CD4-positive, CD25-positive, alpha-beta regulatory T cell (primary cell): ENCODE measurements at regions not wholly inside any gene's neighbourhood (a gene's known extent, or its start where the extent isn't known, plus 50 kb on each side); places are given as distances from the start of the nearest gene placed in this dataset.
"Not testable (repeated sequence)": the region's sequence is repeated elsewhere in the genome, so short reads cannot be mapped to it uniquely, and the experiment has no call there.

Source experiments
- ATAC-seq, 2 donors: fragments of 150-1000 bp; cut with Tn5 transposase; one replicate each; pipeline ENCODE4 v1.10.0; 2021; ENCODE audit warnings: low read depth in 2 of 2, moderate number of reproducible peaks in 2 of 2, moderate library complexity in 1 of 2
- DNase-seq, 3 donors: peaks; one replicate each; pipeline versions ENCODE4 v3.0.0 to v3.0.0-alpha.2; 2012 to 2022; ENCODE audit warnings: mixed read lengths in 1 of 3
- H3K27ac ChIP-seq: one replicate; pipeline ENCODE4 v1.7.0; 2013; ENCODE audit warnings: mild to moderate bottlenecking, low read length; ENCODE audit not compliant: insufficient read depth, poor library complexity, severe bottlenecking
- H3K27me3 ChIP-seq: one replicate; pipeline ENCODE4 v1.7.0; 2013; ENCODE audit warnings: low read length; ENCODE audit not compliant: control insufficient read depth, insufficient read depth
- H3K36me3 ChIP-seq: one replicate; pipeline ENCODE4 v1.7.0; 2013; ENCODE audit warnings: mild to moderate bottlenecking, low read length, moderate library complexity; ENCODE audit not compliant: control insufficient read depth, insufficient read depth
- H3K4me1 ChIP-seq: 2 replicates; pipeline ENCODE4 v1.7.0; 2013; ENCODE audit warnings: mild to moderate bottlenecking, low read length; ENCODE audit not compliant: insufficient read depth, control insufficient read depth, poor library complexity, severe bottlenecking
- H3K4me3 ChIP-seq: one replicate; pipeline ENCODE4 v1.7.0; 2013; ENCODE audit warnings: low read depth, mild to moderate bottlenecking, low read length, moderate library complexity
- H3K9me3 ChIP-seq, 2 experiments: 1 replicate in 1 of 2; 2 replicates in 1 of 2; pipeline ENCODE4 v1.7.0; 2013; ENCODE audit warnings: low read length in 2 of 2, mild to moderate bottlenecking in 1 of 2, moderate library complexity in 1 of 2; ENCODE audit not compliant: control insufficient read depth in 2 of 2
- H3K27ac Mint-ChIP-seq, 3 donors: one replicate each; pipeline ENCODE4 v1.8.0; 2020 to 2022; ENCODE audit warnings: mild to moderate bottlenecking in 3 of 3, mixed read lengths in 3 of 3, moderate library complexity in 2 of 3
- H3K27me3 Mint-ChIP-seq: one replicate; pipeline ENCODE4 v1.8.0; 2022; ENCODE audit warnings: mild to moderate bottlenecking, mixed read lengths
- H3K36me3 Mint-ChIP-seq: one replicate; pipeline ENCODE4 v1.8.0; 2020; ENCODE audit warnings: mixed read lengths
- H3K4me1 Mint-ChIP-seq, 4 donors: one replicate each; pipeline ENCODE4 v1.8.0; 2020 to 2022; ENCODE audit warnings: mixed read lengths in 4 of 4, mild to moderate bottlenecking in 1 of 4
- H3K4me3 Mint-ChIP-seq, 4 donors: one replicate each; pipeline ENCODE4 v1.8.0; 2020 to 2022; ENCODE audit warnings: mild to moderate bottlenecking in 4 of 4, mixed read lengths in 4 of 4, moderate library complexity in 3 of 4
- H3K9me3 Mint-ChIP-seq, 7 donors: one replicate each; pipeline ENCODE4 v1.8.0; 2020 to 2022; ENCODE audit warnings: mixed read lengths in 7 of 7, mild to moderate bottlenecking in 3 of 7, moderate library complexity in 2 of 7

- Histone ChIP-seq H3K4me3 (no peak overlapping the region), H3K27me3 (no peaks in the 10 kb centered on the region), H3K36me3 (no peaks in the 10 kb centered on the region), H3K9me3 (no peaks in the 10 kb centered on the region), H3K4me1 (no peaks in the 10 kb centered on the region), H3K27ac (no peak overlapping the region)
- ATAC-seq (no peak), DNase-seq (no peak)
- Mint-ChIP-seq H3K27me3 (no peaks in the 10 kb centered on the region), H3K9me3 (peaks cover 0 to 2% (median 1%) of the 10 kb centered on the region in 7 donors), H3K36me3 (no peaks in the 10 kb centered on the region), H3K4me3 (no peak overlapping the region), H3K27ac (no peak overlapping the region), H3K4me1 (no peaks in the 10 kb centered on the region)
Observed at GRCh38 chr2:136715146-136715545, 50.2 kb upstream of the THSD7B start.

GRCh38 chr2:136714452-136714951, 50.8 kb upstream of the THSD7B start:
- H3K4me3 Mint-ChIP-seq, result no peak overlapping the region
- H3K9me3 Mint-ChIP-seq, result peaks cover 0 to 2% (median under 1%) of the 10 kb centered on the region in 7 donors
- ATAC-seq (no peak), DNase-seq (no peak)
- H3K9me3 ChIP-seq, result no peaks in the 10 kb centered on the region
- no peaks in the 10 kb centered on the region for H3K27me3 ChIP-seq
- no peak overlapping the region for H3K4me3 ChIP-seq
- H3K27me3 Mint-ChIP-seq, result no peaks in the 10 kb centered on the region
- no peaks in the 10 kb centered on the region for H3K36me3 ChIP-seq
- no peak overlapping the region for H3K27ac Mint-ChIP-seq
- no peaks in the 10 kb centered on the region for H3K4me1 ChIP-seq
- H3K27ac ChIP-seq, result no peak overlapping the region
- H3K4me1 Mint-ChIP-seq, result no peaks in the 10 kb centered on the region
- H3K36me3 Mint-ChIP-seq, result no peaks in the 10 kb centered on the region

GRCh38 chr2:136713739-136714138, 51.6 kb upstream of the THSD7B start:
- H3K4me3 ChIP-seq, result no peak overlapping the region
- no peak overlapping the region for H3K4me3 Mint-ChIP-seq
- H3K27ac Mint-ChIP-seq, result no peak overlapping the region
- H3K9me3 Mint-ChIP-seq, result peaks cover 0 to 2% (median 0%) of the 10 kb centered on the region in 7 donors
- DNase-seq (no peak), ATAC-seq (no peak)
- no peaks in the 10 kb centered on the region for H3K4me1 Mint-ChIP-seq
- no peaks in the 10 kb centered on the region for H3K36me3 Mint-ChIP-seq
- H3K27me3 Mint-ChIP-seq, result no peaks in the 10 kb centered on the region
- H3K36me3 ChIP-seq, result no peaks in the 10 kb centered on the region
- no peaks in the 10 kb centered on the region for H3K9me3 ChIP-seq
- no peak overlapping the region for H3K27ac ChIP-seq
- no peaks in the 10 kb centered on the region for H3K4me1 ChIP-seq
- H3K27me3 ChIP-seq, result no peaks in the 10 kb centered on the region

DNA sequence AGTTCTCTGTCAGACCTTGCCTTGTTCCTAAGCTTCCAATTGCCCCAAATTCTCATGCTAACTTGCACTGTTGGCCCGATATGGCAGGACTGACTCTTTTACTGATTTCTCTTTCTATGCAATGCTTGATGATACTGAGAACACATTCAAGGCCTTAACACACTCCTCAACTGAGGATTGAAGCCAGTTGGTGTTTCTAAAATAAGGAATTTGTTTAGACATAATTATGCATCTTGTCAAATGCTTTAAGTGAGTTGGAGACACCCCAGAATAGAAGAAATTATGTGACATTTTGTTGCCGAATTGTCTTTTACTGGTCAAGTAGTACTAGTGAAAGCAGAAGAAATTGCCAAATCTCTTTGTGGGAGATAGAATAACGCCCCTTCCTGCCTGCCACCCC, 60.0 kb upstream of the THSD7B start:
- ATAC-seq (no peak), DNase-seq (no peak)
- Mint-ChIP-seq H3K36me3 (no peaks in the 10 kb centered on the region), H3K4me1 (no peaks in the 10 kb centered on the region), H3K27me3 (no peaks in the 10 kb centered on the region), H3K27ac (peak overlapping the region in 1 of 3 donors; percentile 20), H3K9me3 (peaks cover 0 to 12% (median 3%) of the 10 kb centered on the region in 7 donors), H3K4me3 (no peak overlapping the region)
- Histone ChIP-seq H3K4me1 (no peaks in the 10 kb centered on the region), H3K4me3 (no peak overlapping the region), H3K27me3 (no peaks in the 10 kb centered on the region), H3K36me3 (no peaks in the 10 kb centered on the region), H3K9me3 (no peaks in the 10 kb centered on the region), H3K27ac (no peak overlapping the region)

DNA sequence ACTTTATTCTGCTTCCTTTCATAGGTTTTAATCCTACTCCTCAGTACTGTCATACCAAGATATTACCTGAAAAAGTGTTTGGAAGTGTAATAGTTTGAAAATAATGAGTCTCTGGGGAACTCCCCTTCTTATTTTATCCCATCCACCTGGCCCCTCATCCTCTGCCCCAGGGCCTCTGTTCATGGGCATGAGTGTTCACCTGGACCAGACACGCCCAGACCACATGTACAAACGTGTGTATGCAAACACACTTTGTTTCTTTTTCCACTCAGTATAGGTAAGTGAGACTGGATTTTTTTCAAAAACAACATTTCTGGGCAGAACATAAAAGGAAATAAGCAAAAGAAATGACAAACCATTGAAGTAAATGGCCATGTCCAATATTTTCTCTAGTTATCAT, 62.1 kb upstream of the THSD7B start:
- Mint-ChIP-seq H3K4me1 (no peaks in the 10 kb centered on the region), H3K4me3 (no peak overlapping the region), H3K27ac (no peak overlapping the region), H3K27me3 (no peaks in the 10 kb centered on the region), H3K9me3 (peaks cover 0 to 12% (median 3%) of the 10 kb centered on the region in 7 donors), H3K36me3 (no peaks in the 10 kb centered on the region)
- Histone ChIP-seq H3K27me3 (no peaks in the 10 kb centered on the region), H3K9me3 (no peaks in the 10 kb centered on the region), H3K27ac (no peak overlapping the region), H3K4me1 (no peaks in the 10 kb centered on the region), H3K4me3 (no peak overlapping the region), H3K36me3 (no peaks in the 10 kb centered on the region)
- ATAC-seq (no peak), DNase-seq (no peak)

GRCh38 chr2:136696438-136696837, 68.9 kb upstream of the THSD7B start:
- Histone ChIP-seq H3K4me1 (no peaks in the 10 kb centered on the region), H3K36me3 (no peaks in the 10 kb centered on the region), H3K27ac (no peak overlapping the region), H3K9me3 (no peaks in the 10 kb centered on the region), H3K4me3 (no peak overlapping the region), H3K27me3 (no peaks in the 10 kb centered on the region)
- Mint-ChIP-seq H3K36me3 (no peaks in the 10 kb centered on the region), H3K27ac (no peak overlapping the region), H3K9me3 (peaks cover 0 to 6% (median 0%) of the 10 kb centered on the region in 7 donors), H3K27me3 (no peaks in the 10 kb centered on the region), H3K4me3 (no peak overlapping the region), H3K4me1 (no peaks in the 10 kb centered on the region)
- ATAC-seq (no peak), DNase-seq (no peak)

- Histone ChIP-seq H3K9me3 (no peaks in the 10 kb centered on the region), H3K4me3 (no peak overlapping the region), H3K27ac (no peak overlapping the region), H3K27me3 (no peaks in the 10 kb centered on the region), H3K4me1 (no peaks in the 10 kb centered on the region), H3K36me3 (no peaks in the 10 kb centered on the region)
- H3K9me3 Mint-ChIP-seq, result peaks cover 0 to 5% (median under 1%) of the 10 kb centered on the region in 7 donors
- no peak for DNase-seq
- no peaks in the 10 kb centered on the region for H3K36me3 Mint-ChIP-seq
- no peak overlapping the region for H3K27ac Mint-ChIP-seq
- no peaks in the 10 kb centered on the region for H3K27me3 Mint-ChIP-seq
- no peak for ATAC-seq
- no peaks in the 10 kb centered on the region for H3K4me1 Mint-ChIP-seq
- H3K4me3 Mint-ChIP-seq, result no peak overlapping the region
Observed at GRCh38 chr2:136693966-136694365, 71.4 kb upstream of the THSD7B start.

GRCh38 chr2:136680079-136680478, 85.3 kb upstream of the THSD7B start:
- ATAC-seq, H3K36me3 ChIP-seq, H3K27me3 ChIP-seq, H3K4me3 ChIP-seq, H3K4me1 ChIP-seq, H3K9me3 Mint-ChIP-seq, H3K27ac Mint-ChIP-seq, H3K36me3 Mint-ChIP-seq, DNase-seq, H3K4me1 Mint-ChIP-seq, H3K9me3 ChIP-seq, H3K27ac ChIP-seq, H3K27me3 Mint-ChIP-seq, H3K4me3 Mint-ChIP-seq: not testable (repeated sequence)
